22Rv1 (cell line): ENCODE measurements at regions not wholly inside any gene's neighbourhood (a gene's known extent, or its start where the extent isn't known, plus 50 kb on each side); places are given as distances from the start of the nearest gene placed in this dataset.

Source experiments
- CTCF ChIP-seq: fragments of 450-650 bp; IDR thresholded peaks from 2 replicates; pipeline ENCODE4 v1.5.1; 2017; ENCODE audit warnings: mild to moderate bottlenecking
- ZFX ChIP-seq: fragments of 450-650 bp; IDR thresholded peaks from 2 replicates; pipeline ENCODE4 v1.6.1; 2017; ENCODE audit warnings: antibody characterized with exemption, borderline replicate concordance

GRCh38 chr15:70406617-70407335 lies 309.1 kb upstream of the TLE3 start:
- no peak for TF ChIP-seq CTCF
- TF ChIP-seq ZFX = no peak
